Ectodermal cell (in vitro differentiated cells): ENCODE measurements at regions not wholly inside any gene's neighbourhood (a gene's known extent, or its start where the extent isn't known, plus 50 kb on each side); places are given as distances from the start of the nearest gene placed in this dataset.

Experiments used
- H3K27ac ChIP-seq: 2 replicates; pipeline ENCODE4 v1.7.0; 2013; ENCODE audit warnings: mild to moderate bottlenecking, low read depth, low read length; ENCODE audit not compliant: insufficient read depth, poor library complexity, severe bottlenecking
- H3K27me3 ChIP-seq: 2 replicates; pipeline ENCODE4 v1.7.0; 2013; ENCODE audit warnings: mild to moderate bottlenecking, low read length; ENCODE audit not compliant: insufficient read depth, control insufficient read depth, poor library complexity, severe bottlenecking
- H3K36me3 ChIP-seq: one replicate; pipeline ENCODE4 v1.7.0; 2013; ENCODE audit warnings: low read length; ENCODE audit not compliant: control insufficient read depth, insufficient read depth
- H3K4me1 ChIP-seq: one replicate; pipeline ENCODE4 v1.7.0; 2013; ENCODE audit warnings: low read length; ENCODE audit not compliant: control insufficient read depth, insufficient read depth
- H3K4me3 ChIP-seq: 2 replicates; pipeline ENCODE4 v1.7.0; 2013; ENCODE audit warnings: low read depth, low read length, control low read depth; ENCODE audit not compliant: insufficient read depth
- H3K9me3 ChIP-seq: 2 replicates; pipeline ENCODE4 v1.7.0; 2013; ENCODE audit warnings: mild to moderate bottlenecking, low read length, moderate library complexity; ENCODE audit not compliant: control insufficient read depth
- WGBS, 2 experiments: methylation state at CpG; one replicate each; pipeline ENCODE4 v1.1.7; 2013; ENCODE audit warnings: missing lambda C conversion rate in 2 of 2; 5-methylcytosine and 5-hydroxymethylcytosine counted together

DNA sequence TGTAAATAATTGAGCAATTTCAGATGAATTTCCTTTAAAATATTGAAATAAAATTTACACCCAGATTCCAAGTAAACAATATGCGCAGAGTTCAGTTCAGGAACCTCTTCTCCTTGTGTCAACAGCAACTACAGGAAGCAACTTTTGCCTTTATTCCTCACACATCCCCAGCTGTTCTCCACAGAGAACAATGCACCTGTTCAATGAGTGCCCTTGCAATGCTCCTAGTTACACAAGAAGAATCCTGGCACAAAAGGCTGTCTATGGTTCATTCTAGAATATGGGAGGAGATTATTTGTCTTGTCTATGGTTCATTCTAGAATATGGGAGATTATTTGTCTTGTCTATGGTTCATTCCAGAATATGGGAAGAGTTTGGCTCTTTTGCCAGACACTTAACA, 454.9 kb downstream of the BTBD3 start:
- H3K27me3 ChIP-seq: no peaks in the 10 kb centered on the region
- no peaks in the 10 kb centered on the region for H3K36me3 ChIP-seq
- 89 to 95% methylated on average over 1 of the region's 1 CpG for WGBS, 2 experiments
- no peak overlapping the region for H3K4me3 ChIP-seq
- no peak overlapping the region for H3K27ac ChIP-seq
- H3K4me1 ChIP-seq: no peaks in the 10 kb centered on the region
- no peaks in the 10 kb centered on the region for H3K9me3 ChIP-seq

GRCh38 chr20:12375967-12376366, 458.3 kb downstream of the BTBD3 start:
- Histone ChIP-seq H3K36me3 (no peaks in the 10 kb centered on the region), H3K4me1 (no peaks in the 10 kb centered on the region), H3K4me3 (no peak overlapping the region), H3K9me3 (no peaks in the 10 kb centered on the region), H3K27me3 (no peaks in the 10 kb centered on the region), H3K27ac (no peak overlapping the region)

DNA sequence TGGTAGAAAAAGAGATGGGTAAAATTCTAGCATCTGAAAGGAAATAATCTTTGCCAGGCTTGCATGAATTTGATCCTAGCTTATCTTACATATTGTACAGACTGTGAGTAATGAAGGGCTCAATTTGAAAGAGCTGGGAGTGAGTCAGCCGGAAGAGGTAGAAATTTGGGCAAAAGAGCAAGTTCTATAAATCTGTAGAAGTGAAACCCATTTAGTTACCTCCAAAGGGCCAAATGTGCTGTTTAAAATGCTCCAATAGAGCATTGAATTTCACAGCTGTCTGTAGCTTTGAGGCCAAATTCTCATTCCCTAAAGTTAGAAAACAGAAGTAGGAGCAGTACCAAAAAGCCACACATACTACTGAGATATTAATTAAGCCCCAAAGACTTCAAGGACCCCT, 466.1 kb downstream of the BTBD3 start:
- Histone ChIP-seq H3K9me3 (no peaks in the 10 kb centered on the region), H3K27ac (no peak overlapping the region), H3K36me3 (no peaks in the 10 kb centered on the region), H3K4me3 (no peak overlapping the region), H3K27me3 (no peaks in the 10 kb centered on the region), H3K4me1 (no peaks in the 10 kb centered on the region)
- 94 to 100% methylated on average over 1 of the region's 1 CpG for WGBS, 2 experiments

- 86 to 90% methylated on average over 3 of the region's 3 CpGs for WGBS, 2 experiments
- H3K9me3 ChIP-seq: no peaks in the 10 kb centered on the region
- no peak overlapping the region for H3K4me3 ChIP-seq
- H3K4me1 ChIP-seq: no peaks in the 10 kb centered on the region
- H3K27ac ChIP-seq: no peak overlapping the region
- no peaks in the 10 kb centered on the region for H3K36me3 ChIP-seq
- H3K27me3 ChIP-seq: no peaks in the 10 kb centered on the region
Observed at GRCh38 chr20:12386821-12387220, 469.1 kb downstream of the BTBD3 start.

DNA sequence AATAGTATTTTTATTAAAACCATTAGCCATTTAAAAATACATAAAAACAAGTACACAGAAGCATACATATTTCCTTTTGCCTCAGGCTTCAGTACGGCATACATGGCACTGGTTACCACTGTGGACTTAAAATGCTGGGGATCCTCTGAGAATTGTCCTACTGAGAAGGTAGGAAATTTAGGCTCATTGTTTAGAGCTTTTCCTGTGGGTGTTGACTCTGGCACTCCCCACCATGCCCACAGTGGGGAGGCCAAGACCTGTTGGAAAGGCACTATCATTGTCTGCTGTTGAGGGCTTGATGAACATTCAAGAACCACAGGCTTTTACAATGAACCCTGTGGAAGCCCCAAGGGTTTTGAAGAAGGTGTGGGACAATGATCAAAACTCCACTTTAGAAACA, 473.4 kb downstream of the BTBD3 start:
- no peak overlapping the region for H3K4me3 ChIP-seq
- H3K36me3 ChIP-seq: no peaks in the 10 kb centered on the region

DNA sequence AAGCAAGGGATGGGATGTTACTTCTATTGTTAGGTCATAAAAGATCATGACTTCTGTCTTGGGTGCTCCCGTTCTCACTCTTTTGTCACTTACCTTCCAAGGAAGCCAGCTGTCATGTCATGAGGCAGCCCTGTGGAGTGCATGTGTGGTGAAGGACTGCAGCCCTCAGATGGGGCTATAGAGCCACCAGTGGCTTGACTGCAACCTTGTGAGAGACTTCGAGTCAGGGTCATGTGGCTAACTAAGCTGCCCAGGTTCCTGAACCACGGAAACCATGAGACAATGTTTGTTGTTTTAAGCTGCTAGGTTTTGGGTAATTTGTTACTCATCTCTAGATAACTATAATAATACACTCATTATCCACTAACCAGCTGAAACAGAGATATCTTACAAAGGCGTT, 477.1 kb downstream of the BTBD3 start:
- H3K4me3 ChIP-seq: no peak overlapping the region
- H3K4me1 ChIP-seq: no peaks in the 10 kb centered on the region
- H3K27ac ChIP-seq: no peak overlapping the region
- H3K9me3 ChIP-seq: no peaks in the 10 kb centered on the region
- H3K27me3 ChIP-seq: no peaks in the 10 kb centered on the region
- no peaks in the 10 kb centered on the region for H3K36me3 ChIP-seq
- 84 to 92% methylated on average over 4 of the region's 4 CpGs for WGBS, 2 experiments

More for the DNA sequence above, 473.4 kb downstream of the BTBD3 start:
- 91 to 94% methylated on average over 1 of the region's 1 CpG for WGBS, 2 experiments
- Histone ChIP-seq H3K27me3 (no peaks in the 10 kb centered on the region), H3K27ac (no peak overlapping the region), H3K4me1 (no peaks in the 10 kb centered on the region), H3K9me3 (no peaks in the 10 kb centered on the region)

- no peaks in the 10 kb centered on the region for H3K9me3 ChIP-seq
- no peaks in the 10 kb centered on the region for H3K4me1 ChIP-seq
- no peaks in the 10 kb centered on the region for H3K36me3 ChIP-seq
- no peak overlapping the region for H3K4me3 ChIP-seq
- 86 to 94% methylated on average over 3 of the region's 3 CpGs for WGBS, 2 experiments
- H3K27me3 ChIP-seq: no peaks in the 10 kb centered on the region
- no peak overlapping the region for H3K27ac ChIP-seq
Observed at GRCh38 chr20:12395353-12395752, 477.7 kb downstream of the BTBD3 start.

DNA sequence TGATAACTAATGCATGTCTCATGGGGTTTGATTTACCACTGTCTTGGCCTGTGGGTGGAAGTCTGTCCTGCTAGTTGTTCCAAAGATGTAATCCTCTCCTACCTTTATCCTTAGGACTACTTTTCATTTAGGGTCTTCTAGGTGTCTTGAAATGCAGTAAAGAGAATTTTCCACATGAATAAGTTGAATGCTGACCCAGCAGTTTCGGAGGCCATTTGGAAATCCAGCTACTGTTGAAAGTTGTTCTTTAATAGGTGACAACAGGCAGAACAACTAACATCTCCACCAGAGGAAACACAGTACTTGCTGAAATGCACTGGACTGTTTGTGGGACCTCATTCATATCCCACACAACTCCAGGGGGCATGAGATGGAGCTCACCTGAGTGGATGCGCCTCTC, 478.1 kb downstream of the BTBD3 start:
- H3K27me3 ChIP-seq: no peaks in the 10 kb centered on the region
- H3K36me3 ChIP-seq: no peaks in the 10 kb centered on the region
- WGBS, 2 experiments: 93 to 100% methylated on average over 1 to 2 of the region's 2 CpGs
- no peak overlapping the region for H3K27ac ChIP-seq
- H3K4me1 ChIP-seq: no peaks in the 10 kb centered on the region
- no peak overlapping the region for H3K4me3 ChIP-seq
- H3K9me3 ChIP-seq: no peaks in the 10 kb centered on the region

- H3K4me1 ChIP-seq: no peaks in the 10 kb centered on the region
- H3K36me3 ChIP-seq: no peaks in the 10 kb centered on the region
- WGBS, 2 experiments: 88 to 92% methylated on average over 2 of the region's 4 CpGs
- H3K27me3 ChIP-seq: no peaks in the 10 kb centered on the region
- H3K9me3 ChIP-seq: no peaks in the 10 kb centered on the region
- H3K4me3 ChIP-seq: no peak overlapping the region
- no peak overlapping the region for H3K27ac ChIP-seq
Observed at GRCh38 chr20:12399110-12399836, 481.6 kb downstream of the BTBD3 start.

GRCh38 chr20:12404941-12405340, 487.2 kb downstream of the BTBD3 start:
- no peaks in the 10 kb centered on the region for H3K27me3 ChIP-seq
- H3K36me3 ChIP-seq: no peaks in the 10 kb centered on the region
- no peak overlapping the region for H3K27ac ChIP-seq
- no peaks in the 10 kb centered on the region for H3K9me3 ChIP-seq
- no peaks in the 10 kb centered on the region for H3K4me1 ChIP-seq
- no peak overlapping the region for H3K4me3 ChIP-seq

- H3K27ac ChIP-seq: no peak overlapping the region
- H3K4me3 ChIP-seq: no peak overlapping the region
- no peaks in the 10 kb centered on the region for H3K4me1 ChIP-seq
- no peaks in the 10 kb centered on the region for H3K9me3 ChIP-seq
- H3K27me3 ChIP-seq: no peaks in the 10 kb centered on the region
- no peaks in the 10 kb centered on the region for H3K36me3 ChIP-seq
Observed at GRCh38 chr20:12406978-12407377, 489.3 kb downstream of the BTBD3 start.
